GDM1 (cell line): ENCODE measurements at regions not wholly inside any gene's neighbourhood (a gene's known extent, or its start where the extent isn't known, plus 50 kb on each side); places are given as distances from the start of the nearest gene placed in this dataset.
"Not testable (repeated sequence)": the region's sequence is repeated elsewhere in the genome, so short reads cannot be mapped to it uniquely, and the experiment has no call there.

ENCODE experiments used
- DNase-seq: peaks from one replicate; lab custom pipeline; 2025; lab: John Stamatoyannopoulos, UW

- DNase-seq, result no peak
Observed at GRCh38 chrX:106220177-106220576, 52.1 kb downstream of the PWWP3B start.

DNA sequence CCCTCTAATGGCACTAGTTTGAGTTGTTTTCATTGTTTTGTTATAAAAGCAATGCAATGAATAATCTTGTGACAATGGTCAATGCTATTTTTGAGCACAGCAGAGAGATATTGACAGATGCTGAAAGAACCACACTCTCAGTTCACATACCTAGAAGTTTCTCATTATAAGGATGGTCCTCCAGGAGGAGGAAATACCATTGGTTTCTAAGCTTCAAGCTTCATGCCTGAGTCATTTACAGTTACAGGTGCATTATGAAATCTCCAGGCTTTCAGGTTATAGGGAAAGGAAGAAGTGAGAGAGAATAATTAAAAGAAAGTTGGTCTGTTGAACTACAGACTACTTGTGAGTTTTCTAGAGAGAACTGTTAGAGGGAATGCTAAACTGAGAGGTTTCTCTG, 75.3 kb downstream of the PWWP3B start:
- no peak for DNase-seq

DNA sequence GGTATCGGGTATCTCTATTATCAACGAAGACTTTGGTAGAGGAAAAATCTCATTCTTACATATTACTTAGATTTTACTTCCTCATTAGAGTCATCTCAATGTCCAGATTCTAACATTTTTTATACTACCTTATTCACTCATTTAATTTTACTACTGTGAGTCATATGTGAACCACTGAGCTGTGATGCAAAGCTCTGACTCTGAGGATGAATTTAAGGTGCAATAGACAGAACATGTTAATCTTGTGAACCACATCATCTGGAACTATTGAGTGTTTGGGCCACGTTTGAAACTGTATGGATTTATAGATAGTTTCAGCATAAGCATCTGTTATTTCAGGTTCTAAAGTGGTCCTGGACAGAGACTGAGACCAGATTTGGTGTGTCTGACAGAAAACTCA, 78.4 kb downstream of the PWWP3B start:
- DNase-seq, result no peak

DNA sequence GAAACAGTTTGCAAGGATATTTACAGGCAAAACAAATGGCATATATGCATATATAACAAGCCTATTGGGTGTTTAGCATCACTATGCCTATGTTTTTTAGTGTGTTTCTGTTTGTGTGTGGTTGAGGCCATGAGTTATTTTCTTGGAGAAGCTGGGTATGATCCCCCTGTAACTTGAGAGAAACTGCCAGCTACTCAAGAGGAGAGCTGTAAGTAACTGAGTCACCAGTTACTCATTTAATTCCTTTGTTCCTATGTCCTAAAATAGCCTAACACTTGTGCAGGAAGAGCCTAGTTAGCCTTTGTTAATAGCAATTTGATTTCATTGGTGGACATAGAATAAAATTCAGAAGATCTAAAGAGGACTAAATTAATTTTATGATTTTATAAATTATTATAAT, 79.1 kb downstream of the PWWP3B start:
- DNase-seq, result no peak

GRCh38 chrX:106249706-106250379, 81.7 kb downstream of the PWWP3B start:
- no peak for DNase-seq

DNA sequence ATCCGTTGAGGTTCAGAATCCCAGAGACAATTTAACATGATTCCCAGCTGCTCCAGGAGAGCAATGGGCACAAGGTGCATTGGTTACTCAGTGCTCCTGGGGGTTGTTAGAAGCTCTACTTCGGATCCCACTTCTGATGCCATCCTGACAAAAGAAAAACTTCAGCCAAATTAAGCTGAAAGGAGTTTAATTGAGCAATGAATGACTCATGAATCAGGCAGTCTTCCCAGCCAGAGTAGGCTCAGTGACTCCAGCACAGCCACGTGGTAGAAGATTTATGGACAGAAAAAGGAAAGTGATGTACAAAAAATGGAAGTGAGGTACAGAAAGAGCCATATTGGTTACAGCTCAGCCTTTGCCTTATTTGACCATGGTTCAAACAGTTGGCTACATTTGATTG, 95.7 kb downstream of the PWWP3B start:
- DNase-seq, result no peak

- not testable (repeated sequence) for DNase-seq
Observed at GRCh38 chrX:106273947-106274587, 106.0 kb downstream of the PWWP3B start.

- DNase-seq, result not testable (repeated sequence)
Observed at GRCh38 chrX:106275172-106275571, 107.1 kb downstream of the PWWP3B start.

DNA sequence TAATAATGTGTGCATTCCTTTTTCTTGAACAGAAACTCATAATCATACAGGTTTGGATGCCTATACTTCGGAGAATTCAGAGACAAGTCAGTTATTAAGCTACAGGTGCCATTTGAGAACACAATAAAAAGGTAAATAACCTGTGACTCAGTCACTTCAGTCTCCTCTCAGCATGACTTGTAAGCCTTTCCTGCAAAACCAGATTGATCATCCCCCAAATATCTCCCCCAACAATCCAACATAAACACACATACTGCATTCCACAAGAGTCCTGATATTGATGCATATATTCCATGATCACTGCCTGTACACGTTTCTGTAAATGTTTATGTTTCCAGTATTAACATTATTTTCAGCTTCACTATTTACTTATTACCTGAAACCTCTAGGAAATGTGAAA, 110.8 kb downstream of the PWWP3B start:
- no peak for DNase-seq

DNA sequence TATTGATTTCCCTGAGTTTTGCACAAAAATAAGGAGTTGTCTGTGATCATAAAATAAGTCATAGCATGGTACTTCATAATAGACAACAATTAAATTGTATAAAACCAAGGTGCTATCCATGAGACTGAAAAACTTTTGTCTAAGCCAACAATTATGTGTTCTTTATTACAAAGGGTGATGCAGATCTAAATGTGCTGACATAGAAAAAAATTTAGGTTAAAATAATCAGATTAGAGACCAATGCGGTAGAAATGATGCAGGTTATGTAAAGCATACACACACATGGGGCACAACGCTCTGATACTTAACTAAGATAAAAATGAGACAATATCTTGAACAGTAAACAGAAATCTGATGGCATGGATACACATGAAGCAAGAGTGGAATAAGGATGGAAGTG, 113.3 kb downstream of the PWWP3B start:
- DNase-seq, result no peak

DNA sequence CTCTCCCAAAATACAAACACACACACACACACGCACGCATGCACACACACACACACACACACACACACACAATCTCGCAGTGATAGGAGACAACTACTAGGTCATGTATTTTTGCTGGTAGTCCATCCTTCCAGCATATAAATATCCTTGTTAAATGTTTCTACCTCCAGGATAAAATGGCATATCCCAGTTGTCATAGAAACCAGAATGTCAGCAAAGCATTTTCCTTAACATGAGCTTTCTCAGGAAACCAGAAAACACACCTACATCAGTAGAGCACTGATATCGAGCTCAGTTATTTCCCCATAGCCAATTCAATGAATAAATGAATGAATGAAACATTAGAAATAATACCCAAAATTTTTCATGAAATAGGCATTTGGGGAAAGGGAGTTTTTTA, 115.7 kb downstream of the PWWP3B start:
- DNase-seq, result no peak

GRCh38 chrX:106284431-106285025, 116.4 kb downstream of the PWWP3B start:
- DNase-seq, result no peak

DNA sequence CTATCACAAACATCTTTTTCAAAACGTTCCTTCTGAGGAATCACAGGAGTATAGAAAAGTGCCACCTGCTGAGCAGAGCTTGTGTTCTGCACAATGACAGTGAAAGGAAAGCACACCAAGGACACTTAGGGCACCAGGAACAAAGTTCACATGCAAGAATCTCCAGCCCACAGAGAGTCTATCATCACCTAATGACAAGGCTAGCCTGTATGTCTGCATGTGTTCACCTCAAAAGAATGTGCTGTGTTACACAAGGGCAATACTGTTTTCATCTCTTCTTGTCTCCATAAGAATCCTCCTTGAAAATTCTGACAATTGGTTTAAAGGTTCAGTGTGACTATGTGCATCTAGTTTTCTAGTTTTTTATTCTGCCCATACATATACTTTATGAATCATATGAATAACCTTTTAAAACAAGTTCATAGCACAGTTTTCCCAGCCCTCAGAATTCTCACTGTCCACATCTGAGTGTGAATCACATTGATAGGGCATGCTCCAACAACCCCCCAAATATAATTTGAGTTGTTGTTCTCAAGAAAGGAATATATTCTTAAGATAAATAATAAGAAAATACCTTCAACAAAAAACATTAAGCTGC, 118.0 kb downstream of the PWWP3B start:
- no peak for DNase-seq

- not testable (repeated sequence) for DNase-seq
Observed at GRCh38 chrX:106290778-106291177, 122.7 kb downstream of the PWWP3B start.

- not testable (repeated sequence) for DNase-seq
Observed at GRCh38 chrX:106291779-106292390, 123.8 kb downstream of the PWWP3B start.

DNA sequence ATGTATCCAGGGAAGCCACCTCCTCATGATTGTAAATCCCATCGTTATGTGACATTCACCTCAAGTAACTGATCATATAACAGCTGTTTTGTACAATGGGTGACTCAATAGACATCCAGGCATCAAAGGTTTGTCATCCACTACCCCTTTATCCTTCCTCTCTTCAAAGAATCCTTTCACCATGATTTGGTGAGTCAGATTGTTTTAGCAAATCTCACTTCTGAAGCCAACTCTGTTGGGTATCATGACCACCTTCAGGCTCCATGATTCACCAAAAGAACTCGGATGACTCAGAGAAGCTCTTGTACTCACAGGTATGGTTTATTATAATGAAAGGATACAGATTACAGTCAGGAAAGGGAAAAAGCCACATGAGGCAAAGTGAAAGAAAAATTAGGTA, 132.1 kb downstream of the PWWP3B start:
- DNase-seq, result no peak

DNA sequence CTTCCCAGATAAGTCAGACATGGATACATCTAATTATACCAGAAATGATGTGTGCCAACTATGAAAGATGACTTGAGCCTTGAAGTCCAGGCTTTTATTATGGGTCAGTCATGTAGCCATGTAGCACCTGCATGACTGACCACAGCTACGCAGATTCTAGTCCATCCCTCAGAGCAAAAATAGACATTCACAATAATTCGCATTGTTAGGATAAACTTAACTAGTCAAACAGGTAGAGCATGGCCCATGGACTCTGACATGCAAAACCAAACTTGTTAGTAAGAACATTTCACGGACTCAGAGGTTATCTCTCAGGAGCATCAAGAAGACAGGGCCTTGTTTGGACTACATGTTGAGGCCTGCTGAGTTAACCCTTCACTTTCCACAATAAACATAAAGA, 132.6 kb downstream of the PWWP3B start:
- DNase-seq, result no peak

DNA sequence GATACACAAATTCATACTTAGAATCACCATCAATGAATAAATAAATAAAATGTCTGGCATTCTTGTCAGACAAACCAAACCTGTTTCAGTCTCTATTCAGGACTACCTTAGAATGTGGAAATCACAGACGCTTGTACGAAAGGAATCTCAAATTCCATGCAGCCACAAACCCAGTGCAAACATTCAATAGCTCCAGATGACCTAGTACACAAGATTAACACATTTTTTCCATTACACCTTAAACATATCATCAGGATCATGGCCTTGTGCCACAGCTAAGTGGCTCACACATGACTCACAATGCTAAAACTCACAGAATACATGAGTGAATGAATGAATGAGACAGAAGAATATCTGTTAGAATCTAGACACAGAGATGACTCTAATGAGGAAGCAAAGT, 134.2 kb downstream of the PWWP3B start:
- DNase-seq, result no peak

DNA sequence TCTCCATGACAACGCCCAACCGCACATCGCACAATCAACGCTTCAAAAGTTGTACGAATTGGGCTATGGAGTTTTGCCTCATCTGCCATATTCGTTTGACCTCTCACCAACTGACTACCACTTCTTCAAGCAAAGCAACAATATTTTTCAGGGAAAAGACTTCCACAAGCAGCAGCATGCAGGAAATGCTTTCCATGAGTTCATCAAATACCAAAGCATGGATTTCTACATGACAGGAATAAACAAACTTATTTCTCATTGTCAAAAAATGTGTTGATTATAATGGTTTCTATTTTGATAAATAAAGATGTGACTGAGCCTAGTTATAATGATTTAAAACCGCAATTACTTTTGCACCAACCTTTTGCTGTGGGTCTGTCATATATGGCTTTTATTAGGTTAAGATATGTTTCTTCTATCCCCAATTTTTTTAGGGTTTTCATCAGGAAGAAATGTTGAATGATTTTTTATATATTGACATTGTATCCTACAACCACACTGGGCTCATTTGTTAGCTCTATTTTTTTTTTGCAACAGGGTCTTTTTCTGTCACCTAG, 138.4 kb downstream of the PWWP3B start:
- DNase-seq, result no peak

- DNase-seq, result no peak
Observed at GRCh38 chrX:106323357-106323756, 155.3 kb downstream of the PWWP3B start.

GRCh38 chrX:106331606-106332005, 163.5 kb downstream of the PWWP3B start:
- no peak for DNase-seq

DNA sequence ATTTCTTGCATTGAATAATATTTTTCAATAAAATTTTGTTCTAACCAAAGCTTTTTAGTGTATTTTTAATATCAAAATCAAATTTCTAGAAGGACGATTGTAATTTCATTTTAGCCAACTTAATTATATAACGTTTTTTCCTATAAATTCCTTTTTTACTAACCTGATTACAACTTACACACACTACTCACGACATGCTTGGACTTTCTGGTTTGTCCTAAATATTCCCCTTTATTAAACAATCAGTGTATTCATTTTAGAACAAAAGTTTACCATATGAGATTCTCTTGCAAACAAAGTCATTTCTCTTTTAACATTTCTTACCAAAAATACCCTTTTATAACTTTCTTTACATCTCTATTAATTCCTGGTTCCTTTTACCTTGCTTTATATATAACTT, 173.7 kb downstream of the PWWP3B start:
- no peak for DNase-seq
